ENCODE measurements at regions not wholly inside any gene's neighbourhood (a gene's known extent, or its start where the extent isn't known, plus 50 kb on each side); places are given as distances from the start of the nearest gene placed in this dataset.
"Not testable (repeated sequence)": the region's sequence is repeated elsewhere in the genome, so short reads cannot be mapped to it uniquely, and the experiment has no call there.

GRCh38 chr12:90226211-90226610 lies 517.6 kb upstream of the ATP2B1 start:
- H3K4me1 ChIP-seq (ENCODE audit: control insufficient read depth, insufficient read depth, low read length), result no peaks in the 10 kb centered on the region
- no peaks in the 10 kb centered on the region for H3K27me3 ChIP-seq (ENCODE audit: control insufficient read depth, insufficient read depth, low read length)
- no peak overlapping the region for H3K27ac ChIP-seq (ENCODE audit: low read depth, low read length)
- H3K4me3 ChIP-seq (ENCODE audit: low read length), result no peak overlapping the region
- no peaks in the 10 kb centered on the region for H3K36me3 ChIP-seq (ENCODE audit: control insufficient read depth, insufficient read depth, low read length)
- no peak overlapping the region for H3K9ac ChIP-seq (ENCODE audit: low read length)

GRCh38 chr12:90216815-90217214 lies 508.2 kb upstream of the ATP2B1 start:
- Histone ChIP-seq H3K4me1 (ENCODE audit: control insufficient read depth, insufficient read depth, low read length) (peaks cover 4% of the 10 kb centered on the region), H3K27me3 (ENCODE audit: control insufficient read depth, insufficient read depth, low read length) (no peaks in the 10 kb centered on the region), H3K27ac (ENCODE audit: low read depth, low read length) (no peak overlapping the region), H3K36me3 (ENCODE audit: control insufficient read depth, insufficient read depth, low read length) (no peaks in the 10 kb centered on the region), H3K9ac (ENCODE audit: low read length) (no peak overlapping the region), H3K4me3 (ENCODE audit: low read length) (no peak overlapping the region)

DNA sequence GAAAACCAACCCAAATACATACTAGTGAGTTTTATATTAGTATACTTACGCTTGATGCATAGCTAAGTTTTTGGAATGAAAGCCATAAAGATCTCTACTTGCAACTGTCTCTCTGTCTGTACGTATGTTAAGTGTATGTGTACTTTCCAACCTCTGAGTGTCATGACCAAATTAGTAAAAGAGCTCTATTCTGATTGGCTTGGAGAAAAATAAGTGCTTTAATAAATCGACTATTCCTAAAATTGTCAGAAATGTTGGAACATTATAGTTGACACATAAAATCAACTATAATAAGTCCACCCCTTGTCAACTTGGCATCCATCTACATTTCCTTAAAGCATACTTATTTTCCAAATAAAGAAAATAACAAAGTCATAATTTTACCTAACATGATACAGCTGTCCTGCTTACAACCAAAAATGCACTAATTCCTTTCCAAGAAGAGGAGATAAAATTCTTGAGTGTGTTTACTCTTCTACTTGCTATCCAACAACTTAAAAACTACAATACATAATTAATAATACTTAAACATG lies 507.4 kb upstream of the ATP2B1 start:
- Histone ChIP-seq H3K36me3 (ENCODE audit: control insufficient read depth, insufficient read depth, low read length) (no peaks in the 10 kb centered on the region), H3K9ac (ENCODE audit: low read length) (no peak overlapping the region), H3K4me3 (ENCODE audit: low read length) (no peak overlapping the region), H3K27ac (ENCODE audit: low read depth, low read length) (no peak overlapping the region), H3K4me1 (ENCODE audit: control insufficient read depth, insufficient read depth, low read length) (peaks cover 4% of the 10 kb centered on the region), H3K27me3 (ENCODE audit: control insufficient read depth, insufficient read depth, low read length) (no peaks in the 10 kb centered on the region)

DNA sequence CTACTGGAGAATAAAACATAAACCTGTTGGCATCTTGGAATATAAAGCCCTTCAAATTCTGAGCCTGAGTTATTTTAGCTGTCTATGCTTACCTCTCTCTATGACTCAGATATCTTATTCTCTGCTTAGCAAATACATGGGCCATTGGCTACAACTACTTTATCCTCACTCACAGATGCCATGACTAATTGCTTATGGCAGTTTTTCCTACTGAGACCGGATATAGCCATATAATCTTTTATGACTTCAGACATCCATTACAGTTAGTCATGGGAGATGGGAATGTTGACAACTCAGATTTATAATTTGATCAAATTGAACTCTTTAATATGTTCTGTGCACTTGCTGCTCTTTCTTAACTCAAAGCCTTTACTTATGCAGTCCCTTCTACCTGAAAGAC lies 502.4 kb upstream of the ATP2B1 start:
- Histone ChIP-seq H3K27ac (ENCODE audit: low read depth, low read length) (no peak overlapping the region), H3K4me1 (ENCODE audit: control insufficient read depth, insufficient read depth, low read length) (no peaks in the 10 kb centered on the region), H3K27me3 (ENCODE audit: control insufficient read depth, insufficient read depth, low read length) (no peaks in the 10 kb centered on the region), H3K9ac (ENCODE audit: low read length) (no peak overlapping the region), H3K36me3 (ENCODE audit: control insufficient read depth, insufficient read depth, low read length) (no peaks in the 10 kb centered on the region), H3K4me3 (ENCODE audit: low read length) (no peak overlapping the region)

DNA sequence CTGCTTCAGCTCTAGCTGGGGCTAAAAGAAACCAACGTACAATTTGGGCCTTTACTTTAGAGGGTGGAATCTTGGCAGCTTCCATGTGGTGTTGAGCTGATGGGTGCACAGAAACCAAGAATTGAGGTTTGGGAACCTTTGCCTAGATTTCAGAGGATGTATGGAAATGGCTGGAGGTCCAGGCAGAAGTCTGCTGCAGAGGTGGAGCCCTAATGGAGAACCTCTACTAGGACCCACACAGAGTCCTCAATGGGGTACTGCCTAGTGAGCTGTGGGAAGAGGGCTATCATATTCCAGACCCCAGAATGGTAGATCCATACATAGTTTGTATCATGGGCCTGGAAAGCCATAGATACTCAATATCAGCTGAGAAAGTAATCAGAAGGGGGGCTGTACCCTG lies 500.4 kb upstream of the ATP2B1 start:
- no peaks in the 10 kb centered on the region for H3K27me3 ChIP-seq (ENCODE audit: control insufficient read depth, insufficient read depth, low read length)
- H3K9ac ChIP-seq (ENCODE audit: low read length), result no peak overlapping the region

GRCh38 chr12:90208379-90208778 lies 499.7 kb upstream of the ATP2B1 start:
- H3K9ac ChIP-seq (ENCODE audit: low read length); H3K4me3 ChIP-seq (ENCODE audit: low read length); H3K27me3 ChIP-seq (ENCODE audit: control insufficient read depth, insufficient read depth, low read length); H3K36me3 ChIP-seq (ENCODE audit: control insufficient read depth, insufficient read depth, low read length); H3K27ac ChIP-seq (ENCODE audit: low read depth, low read length); H3K4me1 ChIP-seq (ENCODE audit: control insufficient read depth, insufficient read depth, low read length): not testable (repeated sequence)

More for the DNA sequence above, 500.4 kb upstream of the ATP2B1 start:
- Histone ChIP-seq H3K36me3 (ENCODE audit: control insufficient read depth, insufficient read depth, low read length) (no peaks in the 10 kb centered on the region), H3K27ac (ENCODE audit: low read depth, low read length) (no peak overlapping the region), H3K4me3 (ENCODE audit: low read length) (no peak overlapping the region), H3K4me1 (ENCODE audit: control insufficient read depth, insufficient read depth, low read length) (no peaks in the 10 kb centered on the region)

DNA sequence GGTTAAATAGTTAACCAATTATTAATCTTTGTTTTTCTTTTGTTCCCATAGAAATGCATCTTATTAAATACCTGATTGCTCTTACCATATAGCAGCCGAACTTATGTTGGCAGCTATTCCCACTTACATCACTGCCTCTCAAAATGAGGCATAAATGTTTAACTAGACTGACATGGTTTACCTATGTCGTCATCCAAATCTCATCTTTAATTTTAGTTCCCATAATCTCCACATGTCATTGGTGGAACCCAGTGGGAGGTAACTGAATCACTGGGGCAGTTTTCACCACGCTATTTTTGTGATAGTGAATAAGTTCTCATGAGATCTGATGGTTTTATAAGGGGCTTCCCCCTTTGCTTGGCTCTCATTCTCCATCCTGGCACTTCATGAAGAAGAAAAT lies 499.2 kb upstream of the ATP2B1 start:
- Histone ChIP-seq H3K4me3 (ENCODE audit: low read length) (no peak overlapping the region), H3K9ac (ENCODE audit: low read length) (no peak overlapping the region), H3K4me1 (ENCODE audit: control insufficient read depth, insufficient read depth, low read length) (no peaks in the 10 kb centered on the region), H3K27ac (ENCODE audit: low read depth, low read length) (no peak overlapping the region), H3K36me3 (ENCODE audit: control insufficient read depth, insufficient read depth, low read length) (no peaks in the 10 kb centered on the region), H3K27me3 (ENCODE audit: control insufficient read depth, insufficient read depth, low read length) (no peaks in the 10 kb centered on the region)

DNA sequence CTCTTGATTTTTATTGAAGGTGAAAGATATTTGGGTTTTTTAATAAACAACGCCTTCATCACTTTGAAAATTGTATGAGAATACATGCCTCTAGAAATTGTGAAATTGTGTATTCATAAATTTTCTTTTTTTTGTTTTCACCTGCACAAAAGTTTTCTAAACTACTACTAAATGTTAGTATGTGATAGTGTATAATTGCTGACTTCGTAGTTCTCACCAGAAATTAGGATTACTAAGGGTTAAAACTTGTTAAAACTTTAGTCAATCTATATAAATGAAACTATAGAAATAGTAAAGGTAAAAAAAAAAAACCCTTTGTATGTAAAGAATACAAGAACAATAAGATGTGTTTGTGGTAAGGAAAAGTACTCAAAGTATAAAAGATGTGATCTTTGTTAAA lies 496.5 kb upstream of the ATP2B1 start:
- H3K9ac ChIP-seq (ENCODE audit: low read length), result no peak overlapping the region

DNA sequence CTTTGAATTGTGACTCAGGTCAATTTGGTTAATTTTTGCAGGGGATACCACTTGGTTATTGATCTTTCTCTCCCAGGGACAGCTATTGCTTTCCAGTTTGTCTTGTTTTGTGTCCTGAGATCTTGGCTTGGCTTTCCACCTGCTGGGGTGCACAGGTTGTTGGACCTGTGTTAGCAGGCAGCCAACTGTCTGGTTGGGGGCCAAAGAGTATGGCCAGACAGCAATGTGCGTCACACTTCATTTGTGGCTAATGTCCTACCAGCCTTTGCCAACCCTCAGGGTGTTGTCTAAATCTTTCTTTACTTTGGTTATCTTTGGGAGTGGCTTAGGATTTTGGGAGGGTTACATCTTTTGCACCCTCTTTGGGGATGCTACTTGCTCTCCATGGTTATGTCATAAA lies 494.9 kb upstream of the ATP2B1 start:
- H3K4me1 ChIP-seq (ENCODE audit: control insufficient read depth, insufficient read depth, low read length), result no peaks in the 10 kb centered on the region
- H3K9ac ChIP-seq (ENCODE audit: low read length), result no peak overlapping the region
- no peak overlapping the region for H3K4me3 ChIP-seq (ENCODE audit: low read length)
- H3K27me3 ChIP-seq (ENCODE audit: control insufficient read depth, insufficient read depth, low read length), result no peaks in the 10 kb centered on the region
- H3K27ac ChIP-seq (ENCODE audit: low read depth, low read length), result no peak overlapping the region
- H3K36me3 ChIP-seq (ENCODE audit: control insufficient read depth, insufficient read depth, low read length), result no peaks in the 10 kb centered on the region

More for the DNA sequence above, 496.5 kb upstream of the ATP2B1 start:
- no peaks in the 10 kb centered on the region for H3K36me3 ChIP-seq (ENCODE audit: control insufficient read depth, insufficient read depth, low read length)
- H3K27me3 ChIP-seq (ENCODE audit: control insufficient read depth, insufficient read depth, low read length), result no peaks in the 10 kb centered on the region
- H3K4me1 ChIP-seq (ENCODE audit: control insufficient read depth, insufficient read depth, low read length), result no peaks in the 10 kb centered on the region
- H3K4me3 ChIP-seq (ENCODE audit: low read length), result no peak overlapping the region
- H3K27ac ChIP-seq (ENCODE audit: low read depth, low read length), result no peak overlapping the region

GRCh38 chr12:90199006-90199405 lies 490.4 kb upstream of the ATP2B1 start:
- H3K4me1 ChIP-seq (ENCODE audit: control insufficient read depth, insufficient read depth, low read length), result no peaks in the 10 kb centered on the region
- no peak overlapping the region for H3K4me3 ChIP-seq (ENCODE audit: low read length)
- no peak overlapping the region for H3K9ac ChIP-seq (ENCODE audit: low read length)
- no peaks in the 10 kb centered on the region for H3K27me3 ChIP-seq (ENCODE audit: control insufficient read depth, insufficient read depth, low read length)
- no peaks in the 10 kb centered on the region for H3K36me3 ChIP-seq (ENCODE audit: control insufficient read depth, insufficient read depth, low read length)
- H3K27ac ChIP-seq (ENCODE audit: low read depth, low read length), result no peak overlapping the region

GRCh38 chr12:90193500-90193899 lies 484.9 kb upstream of the ATP2B1 start:
- H3K4me1 ChIP-seq (ENCODE audit: control insufficient read depth, insufficient read depth, low read length), result no peaks in the 10 kb centered on the region
- H3K4me3 ChIP-seq (ENCODE audit: low read length), result no peak overlapping the region
- H3K27ac ChIP-seq (ENCODE audit: low read depth, low read length), result no peak overlapping the region
- H3K27me3 ChIP-seq (ENCODE audit: control insufficient read depth, insufficient read depth, low read length), result no peaks in the 10 kb centered on the region
- H3K9ac ChIP-seq (ENCODE audit: low read length), result no peak overlapping the region
- no peaks in the 10 kb centered on the region for H3K36me3 ChIP-seq (ENCODE audit: control insufficient read depth, insufficient read depth, low read length)

- Histone ChIP-seq H3K4me3 (ENCODE audit: low read length) (no peak overlapping the region), H3K27ac (ENCODE audit: low read depth, low read length) (no peak overlapping the region), H3K4me1 (ENCODE audit: control insufficient read depth, insufficient read depth, low read length) (no peaks in the 10 kb centered on the region), H3K27me3 (ENCODE audit: control insufficient read depth, insufficient read depth, low read length) (no peaks in the 10 kb centered on the region), H3K36me3 (ENCODE audit: control insufficient read depth, insufficient read depth, low read length) (no peaks in the 10 kb centered on the region), H3K9ac (ENCODE audit: low read length) (no peak overlapping the region)
Measured at GRCh38 chr12:90188857-90189256, 480.2 kb upstream of the ATP2B1 start.

- H3K4me3 ChIP-seq (ENCODE audit: low read length), result no peak overlapping the region
- H3K27ac ChIP-seq (ENCODE audit: low read depth, low read length), result no peak overlapping the region
- H3K4me1 ChIP-seq (ENCODE audit: control insufficient read depth, insufficient read depth, low read length), result no peaks in the 10 kb centered on the region
- H3K9ac ChIP-seq (ENCODE audit: low read length), result no peak overlapping the region
- no peaks in the 10 kb centered on the region for H3K36me3 ChIP-seq (ENCODE audit: control insufficient read depth, insufficient read depth, low read length)
- H3K27me3 ChIP-seq (ENCODE audit: control insufficient read depth, insufficient read depth, low read length), result no peaks in the 10 kb centered on the region
Measured at GRCh38 chr12:90183201-90183600, 474.6 kb upstream of the ATP2B1 start.
